Lower leg skin (tissue), 4 donors: ENCODE measurements at regions not wholly inside any gene's neighbourhood (a gene's known extent, or its start where the extent isn't known, plus 50 kb on each side); places are given as distances from the start of the nearest gene placed in this dataset.

Experiments
- DNase-seq, 2 donors: peaks; one replicate each; pipeline ENCODE4 v3.0.0-alpha.2; 2019; ENCODE audit warnings: low spot score in 2 of 2
- H3K4me3 ChIP-seq: fragments of 200-600 bp; sonication (generic); 2 replicates; pipeline ENCODE4 v1.5.1; 2017; ENCODE audit warnings: mild to moderate bottlenecking, low read depth; ENCODE audit not compliant: poor library complexity, severe bottlenecking
- CTCF ChIP-seq, 3 donors: fragments of 450-650 bp; IDR thresholded peaks; one replicate each; pipeline ENCODE4 v1.5.1; 2016; ENCODE audit warnings: antibody characterized with exemption in 3 of 3, mild to moderate bottlenecking in 3 of 3, moderate library complexity in 2 of 3
- POLR2A ChIP-seq, 2 donors: fragments of 450-650 bp; IDR thresholded peaks; one replicate each; pipeline ENCODE4 v1.6.1; 2016 to 2017; ENCODE audit warnings: antibody characterized with exemption in 2 of 2, mild to moderate bottlenecking in 1 of 2, moderate library complexity in 1 of 2
- WGBS, 2 donors: methylation state at CpG; one replicate each; pipeline ENCODE4 v1.1.5; 2018; 5-methylcytosine and 5-hydroxymethylcytosine counted together
- intact Hi-C: fragments of 100-400 bp; cut with DNase I; formaldehyde crosslinking; loops from one replicate; pipeline ENCODE4 v1.15.0; 2023; ENCODE audit warnings: low total_unique reads

GRCh38 chr11:21625982-21626381 is 566.9 kb upstream of the ANO5 start:
- TF ChIP-seq CTCF (IDR thresholded peaks at IDR 0.05) (no peak), POLR2A (IDR thresholded peaks at IDR 0.05) (no peak)
- H3K4me3 ChIP-seq: no peak overlapping the region
- 67 to 82% methylated on average over 5 of the region's 5 CpGs for WGBS, 2 donors
- intact Hi-C loops: no loop called here
- peak in 1 of 2 donors; percentile 17 for DNase-seq

- no peak overlapping the region for H3K4me3 ChIP-seq
- intact Hi-C loops: no loop called here
- no peak for DNase-seq
- 72 to 74% methylated on average over 3 of the region's 3 CpGs for WGBS, 2 donors
- TF ChIP-seq CTCF (IDR thresholded peaks at IDR 0.05) (no peak), POLR2A (IDR thresholded peaks at IDR 0.05) (no peak)
Measured at GRCh38 chr11:21628641-21629040, 564.2 kb upstream of the ANO5 start.

GRCh38 chr11:21630934-21631478 is 561.9 kb upstream of the ANO5 start:
- no peak overlapping the region for H3K4me3 ChIP-seq
- WGBS, 2 donors: 88 to 100% methylated on average over 1 of the region's 1 CpG
- TF ChIP-seq POLR2A (IDR thresholded peaks at IDR 0.05) (no peak), CTCF (IDR thresholded peaks at IDR 0.05) (no peak)
- intact Hi-C loops: no loop called here
- DNase-seq: no peak

GRCh38 chr11:21631991-21632390 is 560.9 kb upstream of the ANO5 start:
- intact Hi-C loops: no loop called here
- no peak overlapping the region for H3K4me3 ChIP-seq
- no peak for DNase-seq
- WGBS, 2 donors: 91 to 95% methylated on average over 7 of the region's 7 CpGs
- TF ChIP-seq CTCF (IDR thresholded peaks at IDR 0.05) (no peak), POLR2A (IDR thresholded peaks at IDR 0.05) (no peak)

- no peak for TF ChIP-seq CTCF (IDR thresholded peaks at IDR 0.05)
- H3K4me3 ChIP-seq: no peak overlapping the region
- DNase-seq: no peak
- WGBS, 2 donors: 49 to 52% methylated on average over 3 of the region's 3 CpGs
- intact Hi-C loops: no loop called here
Measured at GRCh38 chr11:21634491-21634890, 558.4 kb upstream of the ANO5 start.

GRCh38 chr11:21634956-21635355 is 557.9 kb upstream of the ANO5 start:
- DNase-seq: no peak
- H3K4me3 ChIP-seq: no peak overlapping the region
- TF ChIP-seq POLR2A (IDR thresholded peaks at IDR 0.05) (no peak), CTCF (IDR thresholded peaks at IDR 0.05) (no peak)
- intact Hi-C loops: no loop called here
